ENCODE measurements at regions not wholly inside any gene's neighbourhood (a gene's known extent, or its start where the extent isn't known, plus 50 kb on each side); places are given as distances from the start of the nearest gene placed in this dataset.

GRCh38 chr12:39144613-39145061 is 239.2 kb upstream of the CPNE8 start:
- TF ChIP-seq POLR2A (IDR thresholded peaks at IDR 0.05) (no peak), CTCF (IDR thresholded peaks at IDR 0.05) (no peak)
